ENCODE measurements at regions not wholly inside any gene's neighbourhood (a gene's known extent, or its start where the extent isn't known, plus 50 kb on each side); places are given as distances from the start of the nearest gene placed in this dataset.
"Not testable (repeated sequence)": the region's sequence is repeated elsewhere in the genome, so short reads cannot be mapped to it uniquely, and the experiment has no call there.

DNA sequence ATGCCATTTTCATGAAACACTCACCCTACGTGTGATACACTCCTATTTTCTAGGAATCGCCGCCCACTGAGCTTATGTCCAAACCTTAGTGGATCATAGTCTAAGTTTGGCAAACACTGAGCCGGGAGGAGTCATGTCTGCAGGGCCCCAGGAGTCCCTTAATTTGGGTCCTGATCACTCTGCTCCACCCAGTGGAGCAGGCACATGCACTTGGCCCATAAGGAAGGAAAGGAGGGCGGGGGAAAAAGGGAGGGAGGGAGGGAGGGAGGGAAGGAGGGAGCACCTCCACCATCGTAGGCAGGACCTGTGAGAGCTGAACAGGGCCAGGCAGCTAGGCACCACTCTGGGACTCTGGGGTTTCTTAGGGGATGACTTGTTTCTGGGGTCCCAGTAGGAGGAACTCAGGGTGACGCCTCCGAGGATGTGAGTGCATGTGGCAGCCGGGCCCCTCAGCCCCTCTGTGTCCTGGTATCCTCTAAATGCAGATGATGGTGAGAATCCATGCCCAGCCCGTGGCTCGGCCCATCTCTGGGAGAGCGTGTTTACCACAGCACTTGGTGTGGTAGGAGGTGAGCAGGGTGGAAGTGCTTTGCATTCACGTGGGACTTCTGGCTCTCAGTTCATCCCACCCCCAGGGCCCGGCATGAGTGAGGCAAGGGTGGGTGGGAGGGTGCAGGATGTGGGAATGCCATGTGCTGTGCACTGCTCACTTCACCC is 109.4 kb downstream of the KLF13 start:
- no peak for DNase-seq
- no peaks in the 10 kb centered on the region for H3K36me3 Mint-ChIP-seq (ENCODE audit: unreplicated experiment)
- H3K4me1 Mint-ChIP-seq (ENCODE audit: low read depth, unreplicated experiment) = peaks cover 18% of the 10 kb centered on the region
- peaks cover 3% of the 10 kb centered on the region for H3K27me3 Mint-ChIP-seq (ENCODE audit: unreplicated experiment)
- no peak overlapping the region for H3K4me3 Mint-ChIP-seq (ENCODE audit: unreplicated experiment)
- peaks cover 3% of the 10 kb centered on the region for H3K9me3 Mint-ChIP-seq (ENCODE audit: unreplicated experiment)
- H3K27ac Mint-ChIP-seq (ENCODE audit: unreplicated experiment) = peak overlapping the region; percentile 22
- TF ChIP-seq, protein P1, sequence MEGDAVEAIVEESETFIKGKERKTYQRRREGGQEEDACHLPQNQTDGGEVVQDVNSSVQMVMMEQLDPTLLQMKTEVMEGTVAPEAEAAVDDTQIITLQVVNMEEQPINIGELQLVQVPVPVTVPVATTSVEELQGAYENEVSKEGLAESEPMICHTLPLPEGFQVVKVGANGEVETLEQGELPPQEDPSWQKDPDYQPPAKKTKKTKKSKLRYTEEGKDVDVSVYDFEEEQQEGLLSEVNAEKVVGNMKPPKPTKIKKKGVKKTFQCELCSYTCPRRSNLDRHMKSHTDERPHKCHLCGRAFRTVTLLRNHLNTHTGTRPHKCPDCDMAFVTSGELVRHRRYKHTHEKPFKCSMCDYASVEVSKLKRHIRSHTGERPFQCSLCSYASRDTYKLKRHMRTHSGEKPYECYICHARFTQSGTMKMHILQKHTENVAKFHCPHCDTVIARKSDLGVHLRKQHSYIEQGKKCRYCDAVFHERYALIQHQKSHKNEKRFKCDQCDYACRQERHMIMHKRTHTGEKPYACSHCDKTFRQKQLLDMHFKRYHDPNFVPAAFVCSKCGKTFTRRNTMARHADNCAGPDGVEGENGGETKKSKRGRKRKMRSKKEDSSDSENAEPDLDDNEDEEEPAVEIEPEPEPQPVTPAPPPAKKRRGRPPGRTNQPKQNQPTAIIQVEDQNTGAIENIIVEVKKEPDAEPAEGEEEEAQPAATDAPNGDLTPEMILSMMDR (IDR thresholded peaks at IDR 0.05; ENCODE audit: partially characterized antibody, unreplicated experiment) = no peak

DNA sequence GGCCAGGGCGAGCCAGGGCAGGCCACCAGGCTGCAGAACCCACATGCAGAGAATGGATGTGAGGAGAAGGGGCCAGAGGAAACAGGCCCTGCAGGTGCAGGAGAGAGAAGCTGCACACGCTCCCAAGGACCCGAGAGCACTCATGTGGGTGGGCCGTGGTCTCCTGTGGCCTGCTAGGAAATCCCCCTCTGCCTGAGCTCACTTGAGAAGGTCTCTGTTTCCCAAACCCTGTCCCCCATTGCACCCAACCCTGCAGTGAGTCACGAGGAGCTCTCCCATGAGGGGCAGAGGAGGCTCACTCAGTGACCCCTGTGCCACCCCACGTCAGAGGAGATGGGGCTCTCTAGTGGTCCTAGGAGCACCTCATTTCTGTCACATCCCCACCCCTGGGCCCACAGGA is 111.1 kb downstream of the KLF13 start:
- Mint-ChIP-seq H3K4me1 (ENCODE audit: low read depth, unreplicated experiment) (peaks cover 25% of the 10 kb centered on the region), H3K36me3 (ENCODE audit: unreplicated experiment) (no peaks in the 10 kb centered on the region), H3K9me3 (ENCODE audit: unreplicated experiment) (peaks cover 3% of the 10 kb centered on the region), H3K27ac (ENCODE audit: unreplicated experiment) (no peak overlapping the region), H3K4me3 (ENCODE audit: unreplicated experiment) (no peak overlapping the region), H3K27me3 (ENCODE audit: unreplicated experiment) (peaks cover 3% of the 10 kb centered on the region)
- DNase-seq = no peak
- TF ChIP-seq, protein P1 (IDR thresholded peaks at IDR 0.05; ENCODE audit: partially characterized antibody, unreplicated experiment) = no peak

DNA sequence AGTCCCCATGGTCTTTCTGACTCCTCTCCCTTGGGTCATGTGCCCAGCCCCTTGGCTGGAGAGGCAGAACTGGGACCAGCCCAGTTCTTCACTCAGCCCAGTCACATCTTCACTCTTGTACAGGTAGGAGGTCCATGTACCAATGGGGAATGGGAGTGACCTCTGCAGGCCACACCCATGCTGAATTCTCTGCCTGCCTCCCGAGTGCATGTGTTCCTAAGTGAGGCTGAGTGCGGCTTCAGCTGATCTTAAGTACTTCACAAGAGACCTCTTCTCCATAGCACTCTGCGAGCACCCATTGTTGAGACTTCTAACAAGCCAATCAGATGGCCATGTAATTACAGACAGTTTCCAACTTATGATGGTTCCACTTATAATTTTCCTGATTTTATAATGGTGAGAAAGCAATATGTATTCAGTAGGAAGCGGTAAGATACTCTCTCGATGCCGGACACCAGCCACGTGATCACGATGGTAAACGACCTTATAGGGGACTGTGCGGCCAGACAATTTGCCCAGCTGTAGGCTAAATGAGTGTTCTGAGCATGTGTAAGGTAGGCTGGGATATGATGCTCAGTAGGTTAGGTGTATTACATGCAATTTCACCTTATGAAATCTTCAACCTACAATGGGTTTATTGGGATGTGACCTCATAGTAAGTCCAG is 112.1 kb downstream of the KLF13 start:
- Mint-ChIP-seq H3K27me3 (ENCODE audit: unreplicated experiment) (peaks cover 3% of the 10 kb centered on the region), H3K36me3 (ENCODE audit: unreplicated experiment) (no peaks in the 10 kb centered on the region), H3K27ac (ENCODE audit: unreplicated experiment) (no peak overlapping the region), H3K9me3 (ENCODE audit: unreplicated experiment) (peaks cover 3% of the 10 kb centered on the region), H3K4me1 (ENCODE audit: low read depth, unreplicated experiment) (peaks cover 26% of the 10 kb centered on the region), H3K4me3 (ENCODE audit: unreplicated experiment) (no peak overlapping the region)
- no peak for DNase-seq
- TF ChIP-seq, protein P1 (IDR thresholded peaks at IDR 0.05; ENCODE audit: partially characterized antibody, unreplicated experiment) = no peak

DNA sequence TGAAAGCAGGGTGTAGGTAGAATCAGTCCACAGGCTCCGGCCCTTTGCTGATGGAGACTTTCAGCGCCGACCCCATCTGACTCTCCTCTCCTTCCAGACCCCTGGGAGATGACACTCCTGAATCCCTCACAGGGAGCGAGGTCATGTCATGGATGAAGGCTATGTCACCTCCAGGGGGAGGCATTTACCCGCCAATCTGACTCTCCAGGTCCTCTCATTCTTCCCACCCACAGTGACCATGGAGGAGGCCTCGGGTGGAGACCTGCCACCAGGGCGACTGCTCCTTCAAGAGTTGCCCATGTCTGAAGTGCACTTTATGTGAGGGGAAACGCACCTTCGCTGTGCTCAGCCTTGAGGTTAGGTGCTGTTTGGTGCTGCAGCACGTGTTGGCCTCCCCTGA is 112.7 kb downstream of the KLF13 start:
- no peak overlapping the region for H3K27ac Mint-ChIP-seq (ENCODE audit: unreplicated experiment)
- no peak overlapping the region for H3K4me3 Mint-ChIP-seq (ENCODE audit: unreplicated experiment)
- DNase-seq = no peak
- peaks cover 25% of the 10 kb centered on the region for H3K4me1 Mint-ChIP-seq (ENCODE audit: low read depth, unreplicated experiment)
- H3K27me3 Mint-ChIP-seq (ENCODE audit: unreplicated experiment) = peaks cover 3% of the 10 kb centered on the region
- H3K9me3 Mint-ChIP-seq (ENCODE audit: unreplicated experiment) = peaks cover 3% of the 10 kb centered on the region
- TF ChIP-seq, protein P1 (IDR thresholded peaks at IDR 0.05; ENCODE audit: partially characterized antibody, unreplicated experiment) = peak; percentile 20
- H3K36me3 Mint-ChIP-seq (ENCODE audit: unreplicated experiment) = no peaks in the 10 kb centered on the region

DNA sequence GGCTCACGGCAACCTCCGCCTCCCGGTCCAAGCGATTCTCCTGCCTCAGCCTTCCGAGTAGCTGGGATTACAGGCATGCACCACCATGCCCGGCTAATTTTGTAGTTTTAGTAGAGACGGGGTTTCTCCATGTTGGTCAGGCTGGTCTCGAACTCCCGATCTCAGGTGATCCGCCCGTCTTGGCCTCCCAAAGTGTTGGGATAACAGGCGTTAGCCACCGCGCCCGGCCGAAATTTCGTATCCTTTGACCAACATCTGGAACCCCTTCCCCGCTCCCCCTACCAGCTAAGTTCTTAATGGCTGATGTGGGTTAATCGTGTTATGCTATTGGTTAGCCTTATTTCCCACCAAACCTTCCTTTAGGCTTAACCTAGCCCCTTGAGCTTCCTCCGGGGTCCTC is 113.6 kb downstream of the KLF13 start:
- DNase-seq; H3K27ac Mint-ChIP-seq (ENCODE audit: unreplicated experiment); H3K9me3 Mint-ChIP-seq (ENCODE audit: unreplicated experiment); H3K36me3 Mint-ChIP-seq (ENCODE audit: unreplicated experiment); H3K27me3 Mint-ChIP-seq (ENCODE audit: unreplicated experiment): not testable (repeated sequence)
- peak overlapping the region; percentile 20 for H3K4me3 Mint-ChIP-seq (ENCODE audit: unreplicated experiment)
- peaks cover 20% of the 10 kb centered on the region for H3K4me1 Mint-ChIP-seq (ENCODE audit: low read depth, unreplicated experiment)
